ENCODE measurements at regions not wholly inside any gene's neighbourhood (a gene's known extent, or its start where the extent isn't known, plus 50 kb on each side); places are given as distances from the start of the nearest gene placed in this dataset.

DNA sequence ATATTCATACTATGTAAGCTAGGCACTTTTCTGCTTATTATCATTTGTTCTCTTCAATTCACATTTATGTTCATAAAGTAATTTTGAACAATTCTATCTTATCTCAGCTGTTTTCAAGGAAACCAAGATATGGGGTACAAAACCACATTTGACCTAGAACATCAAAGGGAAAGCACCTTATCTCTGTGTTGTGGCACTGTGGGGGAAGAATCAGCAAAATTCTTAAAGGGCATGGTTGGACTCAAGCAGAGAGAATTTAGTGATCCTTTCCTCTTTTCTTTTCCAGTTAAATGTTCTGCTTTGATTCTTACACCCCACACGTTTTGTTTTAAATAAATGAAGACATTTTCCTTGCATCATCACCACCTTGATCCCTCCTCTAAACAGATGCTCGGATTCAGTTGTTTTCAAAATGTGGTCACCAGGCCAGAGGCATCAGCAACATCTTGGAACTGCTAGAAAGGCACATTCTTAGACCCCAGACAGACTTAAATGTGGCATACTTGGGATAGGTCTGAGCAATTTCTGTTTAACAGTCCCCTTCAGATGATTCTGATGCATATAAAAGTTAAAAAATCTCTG is 128.4 kb upstream of the TP63 start:
- TF ChIP-seq POLR2A (IDR thresholded peaks at IDR 0.05; ENCODE audit: low read depth, low read length): no peak
- no peak for TF ChIP-seq TAF1 (IDR thresholded peaks at IDR 0.05; ENCODE audit: low read depth, low read length)
- no peak for TF ChIP-seq POLR2AphosphoS5 (IDR thresholded peaks at IDR 0.05; ENCODE audit: low read depth, low read length)
- TF ChIP-seq POU2F2 (IDR thresholded peaks at IDR 0.05; ENCODE audit: low read depth, low read length): no peak
- TF ChIP-seq SPI1 (IDR thresholded peaks at IDR 0.05; ENCODE audit: low read depth, low read length): no peak
